Endothelial cell of umbilical vein (primary cell): ENCODE measurements at regions not wholly inside any gene's neighbourhood (a gene's known extent, or its start where the extent isn't known, plus 50 kb on each side); places are given as distances from the start of the nearest gene placed in this dataset.

Experiments used
- CTCF ChIP-seq, 2 donors: IDR thresholded peaks; 1 replicate in 1 of 2; 2 replicates in 1 of 2; pipeline ENCODE4 v1.5.1; 2011; ENCODE audit warnings: low read length in 2 of 2, mild to moderate bottlenecking in 2 of 2, moderate library complexity in 2 of 2, control low read depth in 1 of 2, inconsistent platforms in 1 of 2, low read depth in 1 of 2; ENCODE audit not compliant: insufficient read depth in 1 of 2; ENCODE audit errors: extremely low read depth in 1 of 2
- EZH2 ChIP-seq: IDR thresholded peaks from 2 replicates; pipeline ENCODE4 v1.6.1; 2012; ENCODE audit warnings: borderline replicate concordance, low read depth, mild to moderate bottlenecking, moderate library complexity, low read length, inconsistent platforms; ENCODE audit not compliant: severe bottlenecking
- FOS ChIP-seq: IDR thresholded peaks from 2 replicates; pipeline ENCODE4 v1.6.1; 2011; ENCODE audit warnings: mild to moderate bottlenecking, low read length, moderate library complexity, borderline replicate concordance; ENCODE audit not compliant: insufficient read depth
- GATA2 ChIP-seq: IDR thresholded peaks from 2 replicates; pipeline ENCODE4 v1.7.0; 2011; ENCODE audit warnings: low read depth, mild to moderate bottlenecking, moderate library complexity, mixed read lengths, low read length; ENCODE audit not compliant: insufficient read length, insufficient read depth
- JUN ChIP-seq: IDR thresholded peaks from 2 replicates; pipeline ENCODE4 v1.6.1; 2011; ENCODE audit warnings: borderline replicate concordance, low read depth; ENCODE audit not compliant: insufficient read length, insufficient read depth
- MYC ChIP-seq: IDR thresholded peaks from one replicate; pipeline ENCODE4 v1.6.1; 2011; ENCODE audit warnings: mild to moderate bottlenecking, low read depth, low read length
- POLR2A ChIP-seq: IDR thresholded peaks from 2 replicates; pipeline ENCODE4 v1.6.1; 2012; ENCODE audit warnings: low read depth, mild to moderate bottlenecking, control low read depth, low read length
- POLR2AphosphoS5 ChIP-seq: IDR thresholded peaks from 2 replicates; pipeline ENCODE4 v1.6.1; 2012; ENCODE audit warnings: low read depth, mild to moderate bottlenecking, control low read depth, low read length, moderate library complexity; ENCODE audit not compliant: insufficient read depth
- TF ChIP-seq, protein P1 (sequence below): IDR thresholded peaks from 2 replicates; pipeline ENCODE4 v1.6.1; 2011; ENCODE audit not compliant: insufficient read depth, insufficient read length

- TF ChIP-seq CTCF (IDR thresholded peaks at IDR 0.05; ENCODE audit: extremely low read depth in 1 of 2, insufficient read depth in 1 of 2, low read depth in 1 of 2, low read length in 2 of 2): no peak
- no peak for TF ChIP-seq POLR2A
- TF ChIP-seq GATA2: no peak
- TF ChIP-seq EZH2: no peak
- TF ChIP-seq, protein P1, sequence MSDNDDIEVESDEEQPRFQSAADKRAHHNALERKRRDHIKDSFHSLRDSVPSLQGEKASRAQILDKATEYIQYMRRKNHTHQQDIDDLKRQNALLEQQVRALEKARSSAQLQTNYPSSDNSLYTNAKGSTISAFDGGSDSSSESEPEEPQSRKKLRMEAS: no peak
- TF ChIP-seq POLR2AphosphoS5: no peak
- no peak for TF ChIP-seq JUN
- no peak for TF ChIP-seq MYC
- no peak for TF ChIP-seq FOS
These were observed 606.3 kb downstream of the METTL4 start for GRCh38 chr18:1965016-1965415.
